Lower leg skin (tissue), 3 donors: ENCODE measurements at regions not wholly inside any gene's neighbourhood (a gene's known extent, or its start where the extent isn't known, plus 50 kb on each side); places are given as distances from the start of the nearest gene placed in this dataset.

Source experiments
- CTCF ChIP-seq, 3 donors: fragments of 450-650 bp; IDR thresholded peaks; one replicate each; pipeline ENCODE4 v1.5.1; 2016; ENCODE audit warnings: antibody characterized with exemption in 3 of 3, mild to moderate bottlenecking in 3 of 3, moderate library complexity in 2 of 3
- POLR2A ChIP-seq, 2 donors: fragments of 450-650 bp; IDR thresholded peaks; one replicate each; pipeline ENCODE4 v1.6.1; 2016 to 2017; ENCODE audit warnings: antibody characterized with exemption in 2 of 2, mild to moderate bottlenecking in 1 of 2, moderate library complexity in 1 of 2

GRCh38 chr1:36675931-36676562 lies 193.3 kb upstream of the CSF3R start:
- no peak for TF ChIP-seq CTCF (IDR thresholded peaks at IDR 0.05)
- TF ChIP-seq POLR2A (IDR thresholded peaks at IDR 0.05), result no peak
